ENCODE measurements at regions not wholly inside any gene's neighbourhood (a gene's known extent, or its start where the extent isn't known, plus 50 kb on each side); places are given as distances from the start of the nearest gene placed in this dataset.

- DNase-seq (ENCODE audit: low read depth), result no peak
Observed at GRCh38 chr9:10999646-11000045, 386.8 kb upstream of the PTPRD start.

DNA sequence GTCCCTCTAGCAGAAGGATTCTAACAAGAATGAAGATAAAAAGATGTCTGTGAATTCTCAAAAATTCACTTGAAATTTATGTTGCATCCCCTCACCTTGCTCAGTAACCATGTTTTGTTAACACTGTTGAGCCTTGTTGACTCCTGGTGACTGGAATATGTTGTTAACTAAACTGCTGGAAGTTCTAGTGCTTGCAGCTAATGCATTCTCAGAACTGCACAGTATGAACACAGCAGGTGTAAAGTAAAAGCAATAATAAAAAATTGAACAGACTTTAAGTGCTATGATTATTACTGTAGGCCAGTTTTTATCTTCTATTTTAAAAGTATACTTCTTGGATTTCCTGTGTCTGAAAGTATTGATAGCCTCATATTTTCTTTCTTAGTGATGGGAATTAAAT lies 388.7 kb upstream of the PTPRD start:
- no peak for DNase-seq (ENCODE audit: low read depth)

- DNase-seq (ENCODE audit: low read depth), result no peak
Observed at GRCh38 chr9:11002705-11003104, 389.9 kb upstream of the PTPRD start.

DNA sequence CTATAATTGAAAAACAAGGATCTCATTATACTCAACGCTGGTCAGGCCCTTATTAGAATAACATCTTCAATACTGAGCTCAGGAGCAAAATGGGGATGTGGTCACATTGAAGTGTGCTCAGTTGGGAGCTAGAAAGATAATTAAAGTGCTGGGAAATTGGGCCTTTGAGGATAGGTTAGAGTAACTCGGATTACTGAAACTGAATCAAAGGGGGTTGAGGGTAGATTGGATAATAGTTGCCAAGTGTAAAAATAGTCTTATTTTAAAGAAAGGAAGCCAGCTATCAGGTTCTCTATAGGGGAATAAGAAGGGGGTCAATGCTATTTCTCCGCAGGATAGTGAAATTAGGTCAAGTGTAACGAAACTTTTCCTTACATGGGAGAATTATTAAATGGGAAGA lies 391.0 kb upstream of the PTPRD start:
- DNase-seq (ENCODE audit: low read depth), result no peak

DNA sequence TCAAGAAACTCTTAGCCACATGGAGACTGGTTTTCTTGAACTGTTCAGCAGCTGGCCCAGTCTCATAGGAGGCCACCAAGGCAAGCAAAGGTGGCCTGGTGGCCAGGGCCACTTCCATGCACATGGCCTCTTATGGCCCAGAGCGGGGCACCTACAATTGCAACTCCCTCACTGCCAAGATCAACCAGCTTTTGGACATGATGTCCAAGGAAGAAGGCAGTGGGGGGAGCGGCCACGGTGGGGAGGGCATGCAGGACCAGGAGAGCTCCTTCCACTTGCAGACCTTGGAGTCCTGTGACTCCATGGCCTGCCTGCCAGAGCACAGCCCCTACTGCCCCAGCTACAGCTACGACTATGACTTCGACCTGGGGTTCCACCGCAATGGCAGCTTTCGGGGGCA lies 398.9 kb upstream of the PTPRD start:
- no peak for DNase-seq (ENCODE audit: low read depth)

GRCh38 chr9:11016081-11016480 lies 403.3 kb upstream of the PTPRD start:
- DNase-seq (ENCODE audit: low read depth), result no peak

DNA sequence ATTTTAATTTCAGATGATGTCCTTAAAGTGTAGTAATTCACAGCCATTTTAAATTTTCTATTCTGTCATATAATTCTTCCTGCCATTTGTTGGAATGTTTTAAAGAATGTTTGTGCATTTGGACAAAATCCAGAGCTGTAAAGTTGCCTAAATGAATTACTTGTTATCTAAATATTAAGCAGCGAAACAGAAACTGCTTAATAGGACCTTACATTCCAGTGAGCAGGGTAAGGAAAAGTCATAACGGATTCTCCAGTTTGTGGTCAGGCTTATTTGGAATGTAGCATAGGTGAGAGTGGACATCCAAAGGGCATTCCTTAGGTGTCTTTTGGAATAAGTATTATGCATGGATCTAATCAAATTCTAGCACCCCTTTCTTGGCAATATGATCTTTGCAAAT lies 410.4 kb upstream of the PTPRD start:
- no peak for DNase-seq (ENCODE audit: low read depth)

DNA sequence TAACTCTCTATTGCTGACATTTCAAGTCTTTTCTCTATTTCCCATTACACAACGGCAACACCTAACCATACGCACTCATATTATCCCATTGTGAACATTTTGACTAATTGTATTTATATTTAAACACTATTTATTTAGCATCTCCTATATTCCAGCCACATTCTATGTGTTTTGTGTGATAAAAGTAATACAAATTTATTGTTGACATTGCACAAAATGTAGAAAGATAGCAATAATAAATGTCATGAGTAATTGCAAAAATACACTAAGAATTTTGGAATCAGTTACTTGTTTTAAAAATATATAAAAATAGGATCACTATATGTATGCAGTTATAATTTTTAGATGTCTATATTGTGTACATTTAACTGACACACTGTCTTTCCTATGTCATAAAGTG lies 413.0 kb upstream of the PTPRD start:
- DNase-seq (ENCODE audit: low read depth), result no peak

- no peak for DNase-seq (ENCODE audit: low read depth)
Observed at GRCh38 chr9:11038366-11038765, 425.6 kb upstream of the PTPRD start.

DNA sequence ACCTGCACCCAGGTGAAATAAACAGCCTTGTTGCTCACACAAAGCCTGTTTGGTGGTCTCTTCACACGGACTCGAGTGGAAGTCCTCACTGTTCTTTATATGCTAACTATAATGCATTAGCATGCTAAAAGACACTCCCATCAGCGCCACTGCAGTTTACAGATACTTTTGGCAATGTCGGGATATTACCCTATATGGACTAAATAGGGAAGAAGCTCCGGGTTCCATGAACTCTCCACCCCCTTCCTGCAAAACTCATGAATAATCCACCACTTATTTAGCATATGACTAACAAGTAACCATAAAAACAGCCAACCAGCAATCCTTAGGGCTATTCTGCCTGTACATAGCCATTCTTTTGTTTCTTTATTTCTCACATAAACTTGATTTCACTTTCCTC lies 426.2 kb upstream of the PTPRD start:
- DNase-seq (ENCODE audit: low read depth), result no peak

- DNase-seq (ENCODE audit: low read depth), result no peak
Observed at GRCh38 chr9:11045589-11045988, 432.8 kb upstream of the PTPRD start.

DNA sequence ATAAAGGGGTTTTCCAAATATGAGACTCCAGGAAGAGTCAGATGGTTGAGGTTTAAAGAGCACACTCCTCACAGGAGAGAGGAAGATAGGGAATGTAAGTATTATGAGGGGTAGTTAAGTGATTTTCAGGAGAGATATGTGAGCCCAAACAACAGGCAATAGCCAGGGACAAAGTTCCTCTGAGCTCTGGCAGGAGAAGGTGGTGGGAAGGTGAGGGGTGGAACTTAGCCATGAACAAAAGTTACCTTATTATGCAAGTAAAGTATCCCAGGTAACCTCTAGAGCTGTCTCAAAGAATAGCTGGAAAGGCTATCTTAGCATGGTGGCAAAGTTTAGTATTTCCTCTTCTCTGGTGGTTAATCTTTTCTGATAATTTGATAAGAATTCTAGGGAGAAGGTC lies 450.5 kb upstream of the PTPRD start:
- no peak for DNase-seq (ENCODE audit: low read depth)

- DNase-seq (ENCODE audit: low read depth), result no peak
Observed at GRCh38 chr9:11064909-11065308, 452.1 kb upstream of the PTPRD start.

- DNase-seq (ENCODE audit: low read depth), result no peak
Observed at GRCh38 chr9:11072176-11072575, 459.4 kb upstream of the PTPRD start.

DNA sequence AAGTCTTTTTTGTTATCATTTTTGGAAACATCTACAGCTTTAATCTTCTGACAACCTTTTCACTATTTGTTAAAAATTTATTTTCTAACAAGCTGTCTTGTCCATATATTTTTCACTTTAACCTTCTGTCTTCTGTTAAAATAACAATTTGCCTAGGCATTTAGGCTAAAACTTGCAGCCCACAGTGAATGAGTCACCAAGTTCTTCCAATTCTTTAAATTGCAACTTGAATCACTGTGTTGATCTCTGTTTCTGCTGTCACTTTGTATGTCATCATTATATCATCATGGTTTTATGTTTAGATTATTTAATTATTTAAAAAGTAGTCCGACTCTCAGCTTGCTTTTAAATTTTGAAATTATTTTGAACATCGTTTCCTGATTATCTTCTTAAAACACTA lies 473.8 kb upstream of the PTPRD start:
- no peak for DNase-seq (ENCODE audit: low read depth)

DNA sequence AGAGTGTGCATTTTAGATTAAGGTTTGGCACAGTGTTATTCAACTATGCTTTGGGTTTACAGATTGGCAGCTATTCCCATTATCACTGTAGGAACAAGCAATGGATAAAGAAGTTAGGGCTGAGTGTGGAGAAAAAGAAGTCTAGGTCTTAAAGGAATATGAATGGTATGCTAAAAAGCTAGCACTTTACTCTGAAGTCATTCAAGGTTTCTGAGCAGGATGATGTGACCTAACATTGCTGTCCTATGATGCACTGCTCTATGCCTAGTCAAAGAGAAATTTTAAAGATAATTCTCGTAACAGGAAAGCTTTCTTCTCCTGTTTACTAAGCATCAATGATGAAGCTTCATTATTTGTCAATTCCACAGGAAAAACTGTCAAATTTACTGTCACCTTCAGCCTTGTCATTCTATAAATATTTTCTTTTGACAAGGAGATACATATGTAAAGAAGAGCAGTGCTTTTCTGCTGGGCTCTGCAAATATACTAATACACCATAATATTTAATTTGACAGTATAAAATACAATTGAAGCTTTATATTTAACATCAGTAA lies 476.1 kb upstream of the PTPRD start:
- DNase-seq (ENCODE audit: low read depth), result no peak

GRCh38 chr9:11092974-11093373 lies 480.2 kb upstream of the PTPRD start:
- DNase-seq (ENCODE audit: low read depth), result no peak

DNA sequence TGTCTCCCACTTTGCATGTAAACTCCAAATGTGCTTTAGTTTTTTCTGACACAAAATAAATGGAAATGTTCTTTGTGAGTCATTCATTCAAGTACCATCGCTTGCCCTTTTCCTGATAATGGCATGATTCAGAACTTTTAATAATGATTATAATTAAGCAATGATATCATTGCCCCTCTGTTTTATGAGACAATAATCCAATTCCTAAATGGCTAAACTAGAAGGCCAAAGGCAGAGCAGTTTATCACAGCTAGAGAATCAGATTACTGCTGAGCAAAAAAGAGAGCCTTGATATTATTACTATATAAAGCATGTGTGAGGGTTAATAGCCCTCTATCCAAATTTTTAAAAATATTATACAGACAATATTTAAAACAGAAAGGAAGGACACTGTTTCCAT lies 484.2 kb upstream of the PTPRD start:
- no peak for DNase-seq (ENCODE audit: low read depth)

DNA sequence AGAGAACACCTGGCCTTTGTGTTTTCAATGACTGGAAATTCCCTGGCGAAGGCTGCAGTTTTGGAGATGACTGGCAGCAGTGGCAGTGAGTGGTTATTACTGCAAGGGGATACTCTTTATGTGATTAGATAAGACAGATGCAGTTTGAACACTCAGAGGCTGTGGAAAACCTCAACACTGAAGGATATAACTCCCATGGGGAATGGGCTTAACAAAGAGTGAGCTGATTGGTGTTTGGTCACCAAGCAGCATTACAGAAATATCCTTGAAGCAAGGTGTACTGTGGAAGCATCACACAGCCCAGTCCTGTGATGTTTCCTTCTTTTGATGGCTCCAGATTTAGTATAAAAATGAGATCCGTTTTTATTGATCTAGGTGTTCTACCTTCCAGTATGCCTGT lies 490.7 kb upstream of the PTPRD start:
- DNase-seq (ENCODE audit: low read depth), result no peak

- DNase-seq (ENCODE audit: low read depth), result no peak
Observed at GRCh38 chr9:11107196-11107595, 494.4 kb upstream of the PTPRD start.

- no peak for DNase-seq (ENCODE audit: low read depth)
Observed at GRCh38 chr9:11128156-11128555, 515.4 kb upstream of the PTPRD start.

DNA sequence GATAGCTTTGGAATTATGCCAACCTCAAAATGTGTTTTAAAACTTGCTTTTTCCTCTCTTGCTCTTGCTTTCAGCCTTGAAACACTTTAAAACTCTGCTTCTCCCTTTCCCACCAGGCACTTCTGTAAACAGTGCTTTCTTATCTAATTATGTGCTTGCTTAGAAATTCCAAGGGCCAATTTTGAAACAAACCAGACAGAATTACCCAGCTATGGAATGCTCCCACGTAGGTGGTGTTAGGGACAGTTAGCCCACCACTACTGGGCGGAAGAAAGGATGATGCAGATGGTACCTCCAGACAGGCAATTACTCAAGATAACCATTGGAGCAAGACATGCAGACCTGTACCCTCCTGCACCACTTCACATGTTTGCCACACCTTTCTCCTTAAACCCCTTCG lies 523.0 kb upstream of the PTPRD start:
- no peak for DNase-seq (ENCODE audit: low read depth)

- no peak for DNase-seq (ENCODE audit: low read depth)
Observed at GRCh38 chr9:11141357-11141756, 528.6 kb upstream of the PTPRD start.

DNA sequence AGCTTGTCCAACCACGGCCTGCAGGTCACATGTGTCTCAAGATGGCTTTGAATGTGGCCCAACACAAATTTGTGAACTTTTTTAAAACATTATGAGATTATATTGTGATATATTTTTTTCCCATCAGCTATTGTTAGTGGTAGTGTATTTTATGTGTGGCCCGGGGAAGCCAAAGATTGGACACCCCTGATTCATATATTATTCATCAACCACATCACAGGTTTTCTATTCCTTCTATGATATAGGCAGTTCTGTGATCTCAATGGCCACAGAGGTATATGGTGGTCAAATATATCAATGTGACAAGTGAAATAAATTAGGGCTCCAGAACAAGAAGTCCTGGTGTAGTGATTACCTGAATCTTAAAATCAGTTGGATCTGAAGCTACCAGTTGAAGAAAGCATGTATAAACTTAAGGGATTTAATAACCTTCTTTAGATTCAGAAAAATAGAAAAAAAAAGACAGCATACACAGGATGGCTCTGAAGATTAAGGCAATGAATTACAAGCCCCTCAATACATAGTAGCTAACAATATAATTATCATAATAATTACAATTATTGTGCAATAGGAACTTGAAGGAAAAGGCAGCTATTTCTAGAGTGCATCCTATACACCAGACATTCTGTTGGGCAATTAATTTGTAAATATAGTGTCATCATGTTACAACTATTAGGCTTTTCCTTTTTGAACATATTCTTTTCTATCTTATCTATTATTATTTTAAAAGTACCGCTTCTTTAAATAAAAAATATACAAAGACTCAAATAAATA lies 530.4 kb upstream of the PTPRD start:
- DNase-seq (ENCODE audit: low read depth), result no peak

All from CMK (cell line).